ENCODE measurements at regions not wholly inside any gene's neighbourhood (a gene's known extent, or its start where the extent isn't known, plus 50 kb on each side); places are given as distances from the start of the nearest gene placed in this dataset.

DNA sequence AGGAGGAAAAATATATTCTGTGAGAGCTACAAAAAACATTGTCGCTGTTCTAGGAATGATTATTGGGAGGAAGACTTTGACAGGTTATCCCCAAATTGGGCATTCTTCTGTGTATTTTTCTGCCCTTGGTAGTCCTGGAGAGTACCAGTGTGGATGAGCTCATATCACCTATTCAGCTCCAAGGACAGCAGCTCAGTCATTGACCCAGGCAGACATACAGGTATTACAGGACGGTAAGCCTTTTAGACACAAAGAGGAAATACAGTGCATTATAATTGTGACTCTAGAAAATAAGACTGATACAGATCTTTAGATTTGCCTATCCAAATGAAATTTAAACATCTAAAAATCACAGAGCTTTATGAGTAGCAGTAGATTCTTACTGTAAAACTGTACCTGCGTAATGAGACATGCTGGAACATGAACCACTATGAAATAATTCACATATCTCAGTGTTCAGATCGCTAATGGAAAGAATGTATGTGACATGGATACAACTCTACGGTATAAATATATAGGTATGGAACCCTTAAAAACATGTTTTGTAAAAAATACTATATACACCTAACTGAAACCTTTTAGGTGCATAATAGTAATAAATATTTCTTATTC is 56.0 kb downstream of the PLK2 start:
- no peaks in the 10 kb centered on the region for H3K27me3 ChIP-seq (ENCODE audit: control insufficient read depth in 1 of 2, insufficient read depth in 2 of 2, low read length in 1 of 2)
- intact Hi-C loops (cut with DNase I) = no loop called here
- no peaks in the 10 kb centered on the region for H3K36me3 ChIP-seq (ENCODE audit: control insufficient read depth in 1 of 2, insufficient read depth in 2 of 2, low read length in 1 of 2)
- no peak overlapping the region for H3K4me3 ChIP-seq (ENCODE audit: low read length in 2 of 2)
- ATAC-seq (ENCODE audit: low FRiP score) = no peak
- no peaks in the 10 kb centered on the region for H3K9me3 ChIP-seq (ENCODE audit: control insufficient read depth, low read length)
- WGBS, 2 donors = 96% methylated on average over 5 of the region's 5 CpGs
- no peak overlapping the region for H3K27ac ChIP-seq (ENCODE audit: low read depth in 1 of 2, low read length in 2 of 2)
- no peak for DNase-seq
- peaks cover 0 to 2% of the 10 kb centered on the region in 2 donors for H3K4me1 ChIP-seq (ENCODE audit: control insufficient read depth in 1 of 2, insufficient read depth in 2 of 2, low read length in 2 of 2)

DNA sequence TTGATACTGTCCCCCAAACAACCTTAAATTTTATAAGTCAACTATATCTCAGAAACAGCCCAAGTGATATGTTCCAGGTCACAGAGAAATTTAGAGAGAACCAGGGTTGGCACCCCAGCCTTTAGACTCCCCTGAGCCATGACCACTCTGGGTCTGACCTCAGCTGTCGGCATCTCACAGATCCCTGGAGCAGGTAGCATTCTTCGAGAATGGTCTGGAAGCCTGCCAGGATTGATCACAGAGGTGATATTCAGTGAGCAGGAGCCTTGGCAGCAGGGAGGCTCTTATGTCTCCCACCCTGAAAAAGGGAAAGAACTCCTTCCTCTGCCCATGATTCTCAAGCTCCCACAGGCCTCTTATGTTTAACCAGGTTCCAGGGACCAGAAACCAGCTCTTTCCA is 58.2 kb downstream of the PLK2 start:
- intact Hi-C loops (cut with DNase I) = no loop called here
- DNase-seq = no peak
- no peak for ATAC-seq (ENCODE audit: low FRiP score)
- Histone ChIP-seq H3K27ac (ENCODE audit: low read depth in 1 of 2, low read length in 2 of 2) (no peak overlapping the region), H3K4me3 (ENCODE audit: low read length in 2 of 2) (no peak overlapping the region), H3K36me3 (ENCODE audit: control insufficient read depth in 1 of 2, insufficient read depth in 2 of 2, low read length in 1 of 2) (no peaks in the 10 kb centered on the region), H3K9me3 (ENCODE audit: control insufficient read depth, low read length) (no peaks in the 10 kb centered on the region), H3K4me1 (ENCODE audit: control insufficient read depth in 1 of 2, insufficient read depth in 2 of 2, low read length in 2 of 2) (peaks cover 0 to 2% of the 10 kb centered on the region in 2 donors), H3K27me3 (ENCODE audit: control insufficient read depth in 1 of 2, insufficient read depth in 2 of 2, low read length in 1 of 2) (no peaks in the 10 kb centered on the region)
- WGBS, 2 donors = 94 to 96% methylated on average over 2 of the region's 2 CpGs

DNA sequence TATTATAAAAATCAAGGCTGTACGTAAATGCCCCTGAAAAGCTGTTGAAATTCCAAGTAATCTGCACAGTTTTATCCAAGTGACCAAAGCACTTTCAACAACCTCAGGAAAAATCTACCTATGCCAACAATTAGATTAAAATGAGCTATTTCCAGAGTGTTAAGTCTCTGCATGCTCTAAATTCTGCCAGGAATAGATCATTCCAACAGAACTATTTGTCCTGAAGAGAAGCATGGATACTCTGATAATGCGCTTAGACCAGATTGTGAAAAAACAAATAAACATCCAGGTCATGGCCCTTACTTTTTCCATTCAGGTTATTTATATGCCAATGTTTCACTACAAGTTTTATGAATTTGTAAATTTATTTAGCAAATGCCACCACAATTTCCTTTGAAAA is 59.1 kb downstream of the PLK2 start:
- 12 to 14% methylated on average over 2 of the region's 2 CpGs for WGBS, 2 donors
- Histone ChIP-seq H3K27me3 (ENCODE audit: control insufficient read depth in 1 of 2, insufficient read depth in 2 of 2, low read length in 1 of 2) (no peaks in the 10 kb centered on the region), H3K36me3 (ENCODE audit: control insufficient read depth in 1 of 2, insufficient read depth in 2 of 2, low read length in 1 of 2) (no peaks in the 10 kb centered on the region), H3K4me1 (ENCODE audit: control insufficient read depth in 1 of 2, insufficient read depth in 2 of 2, low read length in 2 of 2) (peaks cover 0 to 2% of the 10 kb centered on the region in 2 donors), H3K9me3 (ENCODE audit: control insufficient read depth, low read length) (no peaks in the 10 kb centered on the region), H3K27ac (ENCODE audit: low read depth in 1 of 2, low read length in 2 of 2) (no peak overlapping the region), H3K4me3 (ENCODE audit: low read length in 2 of 2) (no peak overlapping the region)
- DNase-seq = no peak
- no peak for ATAC-seq (ENCODE audit: low FRiP score)
- intact Hi-C loops (cut with DNase I) = no loop called here

DNA sequence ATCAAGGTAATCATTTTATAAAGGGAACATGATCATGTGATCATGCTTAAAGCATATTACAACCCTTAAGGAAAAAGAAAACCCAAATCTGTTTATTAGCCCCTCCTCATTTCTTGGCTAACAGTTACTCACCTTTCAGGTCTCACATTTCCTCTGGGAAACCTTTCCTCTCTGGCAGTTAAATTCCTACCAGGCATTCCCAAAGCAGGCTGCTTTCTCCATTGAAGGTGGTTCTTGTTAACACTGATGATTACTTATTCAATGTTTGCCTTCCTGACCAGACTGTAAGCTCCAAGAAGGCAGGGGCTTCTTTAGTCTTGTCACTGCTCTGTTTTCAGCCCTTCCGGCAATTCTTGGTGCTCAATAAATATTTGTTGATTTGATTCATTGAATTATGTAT is 59.9 kb downstream of the PLK2 start:
- 93 to 99% methylated on average over 1 of the region's 1 CpG for WGBS, 2 donors
- no peaks in the 10 kb centered on the region for H3K9me3 ChIP-seq (ENCODE audit: control insufficient read depth, low read length)
- ATAC-seq (ENCODE audit: low FRiP score) = no peak

DNA sequence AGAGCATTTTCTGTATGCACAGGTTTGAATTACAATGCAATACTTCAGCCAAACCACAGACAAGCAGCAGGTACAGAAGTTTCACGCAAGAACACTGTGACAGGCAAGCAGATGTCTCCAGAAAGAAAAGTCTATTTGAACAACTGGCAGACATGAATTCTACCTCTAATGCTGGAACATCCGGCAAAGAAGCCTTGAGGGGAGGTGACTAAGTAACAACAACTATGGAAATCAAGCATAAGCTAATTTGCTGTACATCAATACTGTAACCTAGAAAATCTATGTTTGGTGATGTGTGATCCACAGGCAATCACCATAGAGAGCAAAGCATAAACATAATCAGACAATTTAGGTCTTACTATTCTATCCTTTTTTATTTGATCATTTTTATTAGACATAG is 65.5 kb downstream of the PLK2 start:
- intact Hi-C loops (cut with DNase I) = no loop called here
- Histone ChIP-seq H3K4me3 (ENCODE audit: low read length in 2 of 2) (no peak overlapping the region), H3K9me3 (ENCODE audit: control insufficient read depth, low read length) (no peaks in the 10 kb centered on the region), H3K4me1 (ENCODE audit: control insufficient read depth in 1 of 2, insufficient read depth in 2 of 2, low read length in 2 of 2) (no peaks in the 10 kb centered on the region), H3K36me3 (ENCODE audit: control insufficient read depth in 1 of 2, insufficient read depth in 2 of 2, low read length in 1 of 2) (no peaks in the 10 kb centered on the region), H3K27ac (ENCODE audit: low read depth in 1 of 2, low read length in 2 of 2) (no peak overlapping the region), H3K27me3 (ENCODE audit: control insufficient read depth in 1 of 2, insufficient read depth in 2 of 2, low read length in 1 of 2) (no peaks in the 10 kb centered on the region)
- DNase-seq (no peak), ATAC-seq (ENCODE audit: low FRiP score) (no peak)
- WGBS, 2 donors = 95 to 97% methylated on average over 2 of the region's 2 CpGs

More for the DNA sequence above, 59.9 kb downstream of the PLK2 start:
- DNase-seq = no peak
- Histone ChIP-seq H3K4me3 (ENCODE audit: low read length in 2 of 2) (no peak overlapping the region), H3K27me3 (ENCODE audit: control insufficient read depth in 1 of 2, insufficient read depth in 2 of 2, low read length in 1 of 2) (no peaks in the 10 kb centered on the region), H3K27ac (ENCODE audit: low read depth in 1 of 2, low read length in 2 of 2) (no peak overlapping the region), H3K36me3 (ENCODE audit: control insufficient read depth in 1 of 2, insufficient read depth in 2 of 2, low read length in 1 of 2) (no peaks in the 10 kb centered on the region), H3K4me1 (ENCODE audit: control insufficient read depth in 1 of 2, insufficient read depth in 2 of 2, low read length in 2 of 2) (peaks cover 0 to 2% of the 10 kb centered on the region in 2 donors)
- intact Hi-C loops (cut with DNase I) = no loop called here

DNA sequence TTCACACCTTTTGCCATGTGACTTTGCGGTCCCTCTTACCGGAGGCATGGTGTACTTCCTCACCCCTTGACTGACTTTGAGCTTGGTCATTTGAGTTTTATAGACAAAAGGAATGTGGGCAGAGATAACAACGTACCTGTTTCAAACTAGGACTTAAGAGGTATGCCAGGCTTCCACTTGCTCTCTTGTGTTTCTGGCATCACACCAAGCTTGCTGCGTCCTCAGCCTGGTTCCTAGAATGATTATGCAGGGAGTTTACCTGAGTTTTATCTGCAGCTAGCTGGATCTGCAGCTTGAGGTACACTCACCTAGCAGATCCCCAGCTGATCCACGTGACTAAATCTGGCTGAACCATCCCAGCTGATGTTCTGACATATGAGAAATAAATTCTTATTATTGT is 66.2 kb downstream of the PLK2 start:
- Histone ChIP-seq H3K4me3 (ENCODE audit: low read length in 2 of 2) (no peak overlapping the region), H3K4me1 (ENCODE audit: control insufficient read depth in 1 of 2, insufficient read depth in 2 of 2, low read length in 2 of 2) (no peaks in the 10 kb centered on the region), H3K9me3 (ENCODE audit: control insufficient read depth, low read length) (no peaks in the 10 kb centered on the region), H3K27ac (ENCODE audit: low read depth in 1 of 2, low read length in 2 of 2) (no peak overlapping the region), H3K27me3 (ENCODE audit: control insufficient read depth in 1 of 2, insufficient read depth in 2 of 2, low read length in 1 of 2) (no peaks in the 10 kb centered on the region), H3K36me3 (ENCODE audit: control insufficient read depth in 1 of 2, insufficient read depth in 2 of 2, low read length in 1 of 2) (no peaks in the 10 kb centered on the region)
- intact Hi-C loops (cut with DNase I) = no loop called here
- no peak for DNase-seq
- ATAC-seq (ENCODE audit: low FRiP score) = no peak
- WGBS, 2 donors = 67 to 69% methylated on average over 5 of the region's 5 CpGs

DNA sequence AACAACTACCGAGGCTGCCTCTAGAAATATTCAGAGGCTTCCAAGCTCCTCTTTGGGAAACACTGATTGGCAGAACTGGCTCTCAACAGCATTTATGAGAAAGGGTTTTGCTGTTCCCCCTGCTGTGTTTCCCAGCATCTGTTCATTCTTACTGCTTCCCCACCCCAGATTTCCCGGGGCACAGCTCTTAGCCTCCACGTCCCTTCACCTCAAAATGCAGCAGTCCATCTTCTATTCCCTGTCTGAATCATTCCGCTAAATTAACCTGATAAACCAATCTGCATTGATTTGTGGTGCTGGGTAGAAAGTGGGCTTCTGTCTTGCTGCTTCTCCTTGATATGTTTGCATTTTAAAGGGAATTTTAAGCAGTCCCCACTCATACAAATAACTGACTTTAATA is 67.4 kb downstream of the PLK2 start:
- DNase-seq = no peak
- H3K4me3 ChIP-seq (ENCODE audit: low read length in 2 of 2) = no peak overlapping the region
- no peaks in the 10 kb centered on the region for H3K27me3 ChIP-seq (ENCODE audit: control insufficient read depth in 1 of 2, insufficient read depth in 2 of 2, low read length in 1 of 2)
- ATAC-seq (ENCODE audit: low FRiP score) = no peak
- no peaks in the 10 kb centered on the region for H3K9me3 ChIP-seq (ENCODE audit: control insufficient read depth, low read length)
- intact Hi-C loops (cut with DNase I) = no loop called here
- H3K27ac ChIP-seq (ENCODE audit: low read depth in 1 of 2, low read length in 2 of 2) = no peak overlapping the region
- no peaks in the 10 kb centered on the region for H3K36me3 ChIP-seq (ENCODE audit: control insufficient read depth in 1 of 2, insufficient read depth in 2 of 2, low read length in 1 of 2)
- WGBS, 2 donors = 87 to 90% methylated on average over 4 of the region's 4 CpGs
- H3K4me1 ChIP-seq (ENCODE audit: control insufficient read depth in 1 of 2, insufficient read depth in 2 of 2, low read length in 2 of 2) = no peaks in the 10 kb centered on the region

DNA sequence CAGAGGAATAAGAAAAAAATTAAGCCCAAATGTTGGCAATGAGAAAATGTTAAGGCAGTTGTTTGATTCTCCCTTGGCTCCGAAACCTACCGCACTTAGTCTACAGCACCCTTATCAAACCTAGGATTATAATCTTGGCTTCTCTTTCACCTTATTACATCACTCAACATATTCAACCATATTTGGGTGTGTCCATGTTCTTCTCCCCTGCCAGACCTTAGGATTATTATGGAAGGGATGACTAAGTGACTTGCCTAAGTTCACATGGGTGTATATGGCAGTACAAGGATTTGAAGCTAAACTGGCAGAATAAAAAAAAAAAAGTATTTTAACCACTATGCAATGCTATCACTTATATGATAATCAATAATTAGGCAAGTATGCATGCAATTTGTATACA is 76.4 kb downstream of the PLK2 start:
- H3K36me3 ChIP-seq (ENCODE audit: control insufficient read depth in 1 of 2, insufficient read depth in 2 of 2, low read length in 1 of 2) = no peaks in the 10 kb centered on the region
- intact Hi-C loops (cut with DNase I) = no loop called here
- no peak for ATAC-seq (ENCODE audit: low FRiP score)
- H3K9me3 ChIP-seq (ENCODE audit: control insufficient read depth, low read length) = no peaks in the 10 kb centered on the region
- WGBS, 2 donors = 93 to 96% methylated on average over 2 of the region's 2 CpGs
- DNase-seq = no peak
- no peak overlapping the region for H3K4me3 ChIP-seq (ENCODE audit: low read length in 2 of 2)
- no peak overlapping the region for H3K27ac ChIP-seq (ENCODE audit: low read depth in 1 of 2, low read length in 2 of 2)
- no peaks in the 10 kb centered on the region for H3K27me3 ChIP-seq (ENCODE audit: control insufficient read depth in 1 of 2, insufficient read depth in 2 of 2, low read length in 1 of 2)
- no peaks in the 10 kb centered on the region for H3K4me1 ChIP-seq (ENCODE audit: control insufficient read depth in 1 of 2, insufficient read depth in 2 of 2, low read length in 2 of 2)

DNA sequence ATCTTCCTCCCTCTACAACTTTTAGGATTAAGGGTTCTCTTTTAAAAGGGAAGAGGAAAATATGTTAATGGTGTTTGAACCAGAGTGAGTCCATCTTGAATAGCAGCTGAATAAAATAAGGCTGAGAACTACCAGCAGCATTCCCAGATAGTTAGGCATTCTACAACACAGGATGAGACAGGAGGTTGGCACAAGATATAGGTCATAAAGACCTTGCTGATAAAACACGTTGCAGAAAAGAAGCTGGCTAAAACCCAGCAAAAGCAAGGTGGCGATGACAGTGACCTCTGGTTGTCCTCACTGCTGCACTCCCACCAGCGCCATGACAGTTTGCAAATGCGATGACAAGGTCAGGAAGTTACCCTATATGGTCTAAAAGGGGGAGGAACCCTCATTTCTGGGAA is 77.8 kb downstream of the PLK2 start:
- no peak for ATAC-seq (ENCODE audit: low FRiP score)

More for the DNA sequence above, 77.8 kb downstream of the PLK2 start:
- no peak overlapping the region for H3K4me3 ChIP-seq (ENCODE audit: low read length in 2 of 2)
- H3K27ac ChIP-seq (ENCODE audit: low read depth in 1 of 2, low read length in 2 of 2) = no peak overlapping the region
- intact Hi-C loops (cut with DNase I) = no loop called here
- no peaks in the 10 kb centered on the region for H3K36me3 ChIP-seq (ENCODE audit: control insufficient read depth in 1 of 2, insufficient read depth in 2 of 2, low read length in 1 of 2)
- H3K9me3 ChIP-seq (ENCODE audit: control insufficient read depth, low read length) = no peaks in the 10 kb centered on the region
- 73 to 74% methylated on average over 4 of the region's 4 CpGs for WGBS, 2 donors
- no peaks in the 10 kb centered on the region for H3K27me3 ChIP-seq (ENCODE audit: control insufficient read depth in 1 of 2, insufficient read depth in 2 of 2, low read length in 1 of 2)
- no peaks in the 10 kb centered on the region for H3K4me1 ChIP-seq (ENCODE audit: control insufficient read depth in 1 of 2, insufficient read depth in 2 of 2, low read length in 2 of 2)
- no peak for DNase-seq

Data from aorta (tissue), 5 donors.